IPS DF 6.9 (cell line): ENCODE measurements at regions not wholly inside any gene's neighbourhood (a gene's known extent, or its start where the extent isn't known, plus 50 kb on each side); places are given as distances from the start of the nearest gene placed in this dataset.

Experiments used
- DNase-seq: peaks from one replicate; pipeline ENCODE4 v3.0.0-alpha.2; 2013; ENCODE audit warnings: low read depth, low spot score
- H3K27ac ChIP-seq: one replicate; pipeline ENCODE4 v1.5.1; 2013; ENCODE audit warnings: low read length, control low read depth
- H3K27me3 ChIP-seq: 2 replicates; pipeline ENCODE4 v1.6.1; 2013; ENCODE audit warnings: mild to moderate bottlenecking, low read length; ENCODE audit not compliant: control insufficient read depth, insufficient read depth
- H3K36me3 ChIP-seq: 2 replicates; pipeline ENCODE4 v1.6.1; 2013; ENCODE audit warnings: low read length; ENCODE audit not compliant: control insufficient read depth, insufficient read depth
- H3K4me1 ChIP-seq: 2 replicates; pipeline ENCODE4 v1.6.1; 2013; ENCODE audit warnings: low read length; ENCODE audit not compliant: control insufficient read depth, insufficient read depth
- H3K4me3 ChIP-seq: 2 replicates; pipeline ENCODE4 v1.5.1; 2013; ENCODE audit warnings: mild to moderate bottlenecking, low read length
- H3K9me3 ChIP-seq: 2 replicates; pipeline ENCODE4 v1.6.1; 2013; ENCODE audit warnings: low read length, inconsistent platforms; ENCODE audit not compliant: control insufficient read depth, insufficient read depth
- WGBS: extraction: QIAGEN DNeasy Blood & Tissue Kit; methylation state at CpG from one replicate; pipeline ENCODE4 v1.1.7; 2013; ENCODE audit warnings: mixed read lengths, missing lambda C conversion rate; ENCODE audit not compliant: insufficient read length, insufficient coverage; 5-methylcytosine and 5-hydroxymethylcytosine counted together

DNA sequence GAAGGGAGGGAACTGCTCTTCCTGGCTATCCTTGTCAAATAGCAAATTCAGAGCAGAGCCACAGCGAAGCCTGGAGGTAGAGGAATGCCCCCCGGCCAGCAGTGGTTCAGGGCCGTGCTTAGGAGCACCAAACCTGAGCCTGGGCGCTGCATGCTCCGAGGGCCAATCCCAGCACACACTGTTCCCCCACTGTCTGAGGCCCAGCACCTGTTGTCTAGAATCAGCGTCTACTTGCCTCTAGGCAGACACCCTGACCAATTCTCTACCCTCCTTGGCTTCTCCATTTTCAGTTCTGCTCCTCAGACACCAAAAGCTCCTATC is 177.6 kb upstream of the PKDCC start:
- no peak overlapping the region for H3K4me3 ChIP-seq
- H3K27ac ChIP-seq = no peak overlapping the region
- no peaks in the 10 kb centered on the region for H3K27me3 ChIP-seq
- no peaks in the 10 kb centered on the region for H3K36me3 ChIP-seq
- peaks cover 8% of the 10 kb centered on the region for H3K4me1 ChIP-seq
- H3K9me3 ChIP-seq = no peaks in the 10 kb centered on the region
- no CpG with 5 or more reads among the region's 6 CpGs for WGBS
- DNase-seq = no peak

DNA sequence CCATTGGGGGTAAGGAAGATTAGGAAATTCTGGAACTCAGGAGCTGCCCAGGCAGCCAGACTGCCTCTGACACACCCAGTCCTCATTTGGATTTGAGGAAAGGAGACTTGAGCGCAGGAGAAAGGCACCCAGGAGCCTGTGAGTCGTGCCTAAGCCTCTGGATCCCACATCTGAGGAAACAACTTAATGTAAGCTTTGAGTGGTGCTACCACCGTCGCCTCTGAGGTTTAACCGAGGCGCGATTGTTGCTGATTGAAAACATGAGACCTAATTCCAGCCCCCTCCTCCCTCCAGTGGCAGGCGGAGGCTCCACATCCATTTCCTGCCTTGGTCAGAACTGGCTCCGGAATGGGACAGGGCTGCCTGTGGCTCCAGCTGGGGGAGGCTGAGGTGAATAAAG is 176.7 kb upstream of the PKDCC start:
- no peak overlapping the region for H3K4me3 ChIP-seq
- WGBS = no CpG with 5 or more reads among the region's 9 CpGs
- peak; percentile 18 for DNase-seq

DNA sequence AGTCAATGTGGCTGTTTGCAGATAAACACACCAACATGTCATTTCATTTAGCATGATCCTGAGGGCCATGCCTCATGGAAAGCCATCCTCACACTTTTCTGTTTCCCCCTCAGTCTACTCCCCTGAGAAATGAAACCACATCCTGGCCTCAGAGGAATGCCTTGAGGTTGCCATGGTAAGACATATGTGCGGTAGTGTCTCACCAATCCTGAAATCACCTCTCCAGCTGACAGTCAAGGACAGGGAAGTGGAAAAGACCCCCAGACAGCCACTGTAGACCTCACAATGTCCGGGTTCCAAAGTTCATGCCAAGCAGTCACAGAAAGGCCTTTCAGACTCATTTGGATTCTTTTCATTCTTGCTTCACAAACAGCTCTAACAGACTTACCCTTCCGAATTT is 175.2 kb upstream of the PKDCC start:
- peaks cover 5% of the 10 kb centered on the region for H3K4me1 ChIP-seq
- H3K4me3 ChIP-seq = no peak overlapping the region
- DNase-seq = no peak
- no peaks in the 10 kb centered on the region for H3K36me3 ChIP-seq
- H3K9me3 ChIP-seq = no peaks in the 10 kb centered on the region
- WGBS = no CpG with 5 or more reads among the region's 3 CpGs
- no peak overlapping the region for H3K27ac ChIP-seq
- no peaks in the 10 kb centered on the region for H3K27me3 ChIP-seq

More for the DNA sequence above, 176.7 kb upstream of the PKDCC start:
- no peaks in the 10 kb centered on the region for H3K9me3 ChIP-seq
- H3K36me3 ChIP-seq = no peaks in the 10 kb centered on the region
- H3K4me1 ChIP-seq = peaks cover 5% of the 10 kb centered on the region
- no peak overlapping the region for H3K27ac ChIP-seq
- no peaks in the 10 kb centered on the region for H3K27me3 ChIP-seq

DNA sequence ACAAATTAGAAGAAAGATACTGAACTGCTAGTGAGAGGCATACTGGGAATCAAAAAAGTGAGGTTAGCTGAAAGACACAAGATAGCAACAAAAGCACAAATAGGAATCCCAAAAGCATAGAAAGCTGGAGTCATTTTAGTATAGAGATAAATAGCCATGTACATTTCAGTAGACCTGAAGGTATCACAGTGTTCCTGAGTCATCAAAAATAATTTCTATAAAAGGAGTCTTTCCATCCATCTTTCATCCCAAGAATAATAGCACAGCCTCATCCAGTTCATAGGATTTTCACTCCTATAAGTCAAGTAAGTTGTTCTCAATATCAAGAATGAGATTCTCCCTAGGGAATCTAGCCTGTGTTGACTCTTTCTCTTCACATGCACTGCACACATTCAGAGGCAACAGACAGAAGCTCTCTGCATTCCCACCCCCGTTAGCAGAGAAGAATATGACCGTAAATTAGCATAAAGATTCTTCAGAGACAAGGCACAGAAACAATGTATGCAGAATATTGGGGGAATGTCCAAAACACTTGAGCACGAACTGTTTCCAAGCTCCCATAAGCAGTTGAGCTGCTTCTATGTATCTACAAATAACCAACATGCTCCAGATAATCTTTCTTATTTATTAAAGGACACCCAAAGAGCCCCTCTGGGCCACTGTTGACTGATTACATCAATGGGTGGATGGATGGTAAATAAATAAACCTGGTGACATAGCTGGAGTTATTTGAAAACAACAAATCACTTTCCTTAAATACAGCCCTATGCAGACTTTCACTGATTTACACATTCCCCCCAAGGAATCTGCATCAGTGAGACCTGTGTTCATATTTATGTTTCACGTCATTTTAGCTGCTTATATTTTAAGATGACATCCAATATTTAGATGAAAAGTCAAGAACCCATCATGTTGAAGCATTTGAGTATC is 174.5 kb upstream of the PKDCC start:
- no peaks in the 10 kb centered on the region for H3K9me3 ChIP-seq
- H3K27ac ChIP-seq = no peak overlapping the region
- no CpG with 5 or more reads among the region's 4 CpGs for WGBS
- H3K4me3 ChIP-seq = no peak overlapping the region
- peaks cover 5% of the 10 kb centered on the region for H3K4me1 ChIP-seq
- no peaks in the 10 kb centered on the region for H3K27me3 ChIP-seq
- no peak for DNase-seq
- H3K36me3 ChIP-seq = no peaks in the 10 kb centered on the region

DNA sequence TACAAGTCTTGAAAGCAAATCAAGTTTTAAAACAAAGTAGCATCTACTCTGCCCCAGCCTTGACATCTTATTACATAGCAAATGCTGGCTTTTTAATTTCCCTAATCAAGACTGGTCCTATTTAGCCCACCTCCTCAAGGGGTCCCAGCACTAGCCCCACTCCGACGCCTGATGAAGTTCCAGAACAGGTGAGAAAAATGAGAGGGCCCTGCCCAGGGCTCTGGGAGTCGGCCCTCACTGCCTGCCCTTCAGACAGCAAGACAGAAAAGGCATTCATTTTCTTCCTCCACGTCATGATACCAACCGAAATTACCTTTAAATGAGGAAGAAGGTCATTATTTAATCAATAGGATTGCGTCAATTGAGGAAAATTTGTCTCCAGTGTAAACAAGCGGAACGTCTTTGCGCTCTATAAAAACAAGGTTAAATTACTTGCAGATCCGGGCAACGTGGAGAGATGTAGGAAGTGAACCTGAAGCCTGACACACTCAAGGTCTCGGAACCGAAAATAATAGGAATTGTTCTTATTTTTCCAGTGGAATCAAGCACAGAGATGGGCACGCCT is 170.6 kb upstream of the PKDCC start:
- no peak overlapping the region for H3K27ac ChIP-seq
- H3K9me3 ChIP-seq = no peaks in the 10 kb centered on the region
- no peaks in the 10 kb centered on the region for H3K27me3 ChIP-seq
- no peak for DNase-seq
- no peak overlapping the region for H3K4me3 ChIP-seq
- H3K36me3 ChIP-seq = no peaks in the 10 kb centered on the region
- WGBS = no CpG with 5 or more reads among the region's 14 CpGs
- no peaks in the 10 kb centered on the region; the same call in 1 of the 2 replicates for H3K4me1 ChIP-seq

DNA sequence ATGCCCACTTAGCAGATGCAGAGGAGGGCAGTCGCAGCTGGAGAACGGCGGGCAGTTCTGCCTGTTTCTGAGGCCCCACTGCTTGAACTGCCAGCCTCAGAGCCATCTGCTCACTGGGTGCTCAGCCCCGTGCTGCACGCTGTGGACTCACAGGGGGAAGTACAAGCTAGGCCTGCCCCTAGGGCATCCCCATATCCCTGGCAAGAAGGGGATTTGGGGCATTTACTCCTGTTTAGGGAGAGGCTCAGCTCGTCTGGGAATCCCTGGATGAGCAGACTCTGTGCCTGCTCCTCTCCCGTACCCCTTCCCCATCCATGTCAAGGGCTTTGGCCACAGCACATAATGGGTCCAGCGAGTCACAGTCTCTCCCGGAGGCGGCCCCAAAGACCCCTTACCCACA is 169.8 kb upstream of the PKDCC start:
- Histone ChIP-seq H3K27ac (no peak overlapping the region), H3K27me3 (no peaks in the 10 kb centered on the region), H3K36me3 (no peaks in the 10 kb centered on the region), H3K9me3 (no peaks in the 10 kb centered on the region), H3K4me3 (no peak overlapping the region), H3K4me1 (no peaks in the 10 kb centered on the region; the same call in 1 of the 2 replicates)
- DNase-seq = no peak
- WGBS = no CpG with 5 or more reads among the region's 10 CpGs

DNA sequence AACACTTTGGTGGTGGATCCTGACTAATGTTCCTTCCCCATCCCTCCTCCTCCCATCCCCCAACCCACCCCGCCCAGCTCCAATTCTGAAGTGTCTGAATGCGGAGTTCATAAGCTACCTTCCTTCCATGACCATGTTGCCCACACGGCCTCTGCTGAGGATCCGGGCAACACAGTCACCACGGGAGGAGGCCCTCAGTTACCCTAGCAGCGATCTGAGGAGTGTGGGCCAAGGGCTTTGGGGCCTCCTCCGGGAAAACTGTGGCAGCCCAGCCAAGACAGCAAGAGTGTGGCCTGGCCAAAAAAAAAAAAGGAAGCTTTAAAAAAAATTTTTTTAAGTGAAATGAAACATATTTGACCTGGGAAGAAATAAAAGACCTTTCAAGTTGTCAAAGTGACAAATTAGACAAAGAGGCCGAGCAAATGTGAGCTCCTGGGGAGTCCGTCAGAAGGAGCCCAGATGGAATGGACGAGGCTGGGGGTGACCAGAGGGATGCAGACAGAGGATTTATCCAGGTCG is 169.0 kb upstream of the PKDCC start:
- Histone ChIP-seq H3K27ac (no peak overlapping the region), H3K27me3 (no peaks in the 10 kb centered on the region), H3K36me3 (no peaks in the 10 kb centered on the region), H3K9me3 (no peaks in the 10 kb centered on the region), H3K4me3 (no peak overlapping the region), H3K4me1 (no peaks in the 10 kb centered on the region; the same call in 1 of the 2 replicates)
- DNase-seq = no peak
- no CpG with 5 or more reads among the region's 11 CpGs for WGBS

DNA sequence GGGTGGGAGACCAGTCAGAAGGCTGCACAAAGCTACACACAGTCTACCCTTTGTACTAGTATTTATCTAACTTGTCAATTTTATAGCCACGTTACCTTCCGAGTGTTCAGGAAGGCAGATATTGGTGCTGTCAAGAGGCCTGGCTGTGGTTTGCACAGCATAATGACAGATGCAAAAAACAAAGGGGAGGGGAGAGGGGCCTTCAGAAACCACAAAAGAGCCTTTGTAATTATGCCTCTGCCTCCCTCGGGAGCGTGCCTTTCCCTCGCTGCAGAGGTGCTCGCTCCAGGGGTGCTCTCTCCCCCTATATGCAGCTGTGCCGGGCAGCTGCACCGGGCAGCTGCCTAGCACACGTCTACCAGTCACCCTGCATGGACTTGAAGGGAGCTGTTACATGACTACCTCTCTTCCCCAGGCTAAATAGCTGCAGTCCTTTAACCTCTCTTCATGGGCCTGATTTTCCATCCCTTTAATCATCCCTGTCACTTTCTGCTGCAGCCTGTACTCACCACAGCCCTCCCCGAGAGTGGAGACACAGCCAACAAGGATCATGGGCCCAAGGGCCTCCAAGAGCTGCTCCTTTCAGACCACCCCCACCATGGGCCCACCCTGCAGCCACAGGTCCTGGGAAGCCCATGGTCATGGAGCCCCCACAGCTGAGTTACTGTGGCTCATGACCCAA is 168.4 kb upstream of the PKDCC start:
- H3K4me3 ChIP-seq = no peak overlapping the region
- no peak for DNase-seq
- no peaks in the 10 kb centered on the region for H3K27me3 ChIP-seq
- no peaks in the 10 kb centered on the region; the same call in 1 of the 2 replicates for H3K4me1 ChIP-seq
- WGBS = no CpG with 5 or more reads among the region's 10 CpGs
- no peak overlapping the region for H3K27ac ChIP-seq
- H3K9me3 ChIP-seq = no peaks in the 10 kb centered on the region
- no peaks in the 10 kb centered on the region for H3K36me3 ChIP-seq

DNA sequence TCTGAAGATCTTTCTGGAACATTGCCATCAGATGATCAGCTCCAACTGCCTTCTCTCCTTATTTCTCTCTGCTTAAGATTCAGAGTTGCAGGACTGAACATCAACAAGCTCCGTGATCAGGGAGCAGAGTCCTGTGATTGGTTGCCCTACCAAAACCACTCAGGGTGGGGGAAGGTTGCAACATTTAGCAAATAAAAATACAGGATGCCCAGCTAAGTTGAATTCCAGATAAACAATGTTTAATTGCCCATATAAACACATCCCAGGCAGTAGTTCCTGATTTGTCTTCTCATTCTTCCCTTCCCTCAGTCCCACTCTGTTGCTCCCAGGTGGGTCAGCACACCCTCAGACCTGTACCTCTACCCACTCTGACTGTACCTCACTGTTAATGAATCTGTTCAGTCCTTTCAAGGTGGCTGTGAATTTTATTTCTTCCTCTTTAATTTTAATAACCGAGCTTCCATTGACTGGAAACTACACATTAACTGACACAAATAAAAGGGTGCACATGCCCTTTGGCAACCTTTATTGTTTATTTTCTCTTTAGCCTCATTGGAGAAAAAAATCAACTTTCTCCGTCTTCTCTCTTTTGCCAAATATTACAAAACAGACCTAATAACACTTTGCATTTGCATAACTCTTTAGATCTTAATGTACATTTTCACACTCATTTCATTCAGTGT is 167.1 kb upstream of the PKDCC start:
- no CpG with 5 or more reads among the region's 3 CpGs for WGBS
- H3K4me3 ChIP-seq = no peak overlapping the region
- H3K4me1 ChIP-seq = no peaks in the 10 kb centered on the region; the same call in 1 of the 2 replicates
- no peaks in the 10 kb centered on the region for H3K9me3 ChIP-seq
- H3K27me3 ChIP-seq = no peaks in the 10 kb centered on the region
- no peak for DNase-seq
- no peak overlapping the region for H3K27ac ChIP-seq
- H3K36me3 ChIP-seq = no peaks in the 10 kb centered on the region

DNA sequence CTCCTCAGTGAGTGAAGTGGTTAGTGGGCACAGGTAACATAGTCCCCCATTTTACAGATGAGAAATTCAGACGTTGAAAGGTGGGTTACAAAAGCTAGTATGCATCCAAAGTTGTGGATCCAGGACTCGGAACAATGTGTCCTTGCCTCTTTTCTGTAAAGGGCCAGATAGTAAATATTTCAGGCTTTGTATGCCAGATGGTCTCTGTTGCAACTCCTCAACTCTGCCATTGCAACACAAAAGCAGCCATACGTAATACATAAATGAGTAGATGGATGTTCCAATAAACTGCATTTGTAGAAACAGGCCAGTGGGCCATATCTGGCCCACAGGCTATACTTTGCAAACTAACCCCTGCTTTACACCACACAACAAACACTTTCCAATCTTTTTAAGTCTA is 166.6 kb upstream of the PKDCC start:
- H3K4me1 ChIP-seq = no peaks in the 10 kb centered on the region; the same call in 1 of the 2 replicates
- no peak overlapping the region for H3K27ac ChIP-seq
- no peak for DNase-seq
- H3K9me3 ChIP-seq = no peaks in the 10 kb centered on the region
- H3K36me3 ChIP-seq = no peaks in the 10 kb centered on the region
- H3K4me3 ChIP-seq = no peak overlapping the region
- H3K27me3 ChIP-seq = no peaks in the 10 kb centered on the region
- no CpG with 5 or more reads among the region's 3 CpGs for WGBS
